ENCODE measurements at regions not wholly inside any gene's neighbourhood (a gene's known extent, or its start where the extent isn't known, plus 50 kb on each side); places are given as distances from the start of the nearest gene placed in this dataset.

- no CpG with 5 or more reads among the region's 5 CpGs for WGBS (ENCODE audit: extremely low coverage, insufficient read length, low lambda C conversion rate)
Observed at GRCh38 chr12:72982356-72982755, 710.2 kb downstream of the TRHDE start.

More at GRCh38 chr12:72982356-72982755, 710.2 kb downstream of the TRHDE start:
- Histone ChIP-seq H3K27me3 (ENCODE audit: insufficient read depth, low read length) (no peaks in the 10 kb centered on the region), H3K18ac (ENCODE audit: insufficient read length, low read depth, low read length) (no peak overlapping the region), H3K14ac (ENCODE audit: insufficient read depth, low read length) (no peak overlapping the region), H2BK15ac (ENCODE audit: low read depth, low read length) (no peak overlapping the region), H2AFZ (ENCODE audit: low read length) (no peak overlapping the region), H3K23me2 (ENCODE audit: insufficient read length, low read depth, low read length, poor library complexity, severe bottlenecking) (no peaks in the 10 kb centered on the region), H2BK20ac (ENCODE audit: low read depth, low read length, poor library complexity, severe bottlenecking) (no peak overlapping the region), H2AK5ac (ENCODE audit: insufficient read length, low read length) (no peak overlapping the region), H3K9ac (ENCODE audit: extremely low read depth, insufficient read length, low read length) (no peak overlapping the region), H3T11ph (ENCODE audit: low read length) (no peak overlapping the region), H4K20me1 (ENCODE audit: control insufficient read depth, insufficient read depth, insufficient read length) (no peaks in the 10 kb centered on the region), H3K79me1 (ENCODE audit: insufficient read depth, low read depth, low read length, poor library complexity, severe bottlenecking) (no peaks in the 10 kb centered on the region), H3K79me2 (ENCODE audit: insufficient read depth, low read length) (no peaks in the 10 kb centered on the region), H2BK12ac (ENCODE audit: insufficient read length, low read depth, low read length) (no peak overlapping the region), H2BK5ac (ENCODE audit: insufficient read length, low read length) (no peak overlapping the region), H4K5ac (ENCODE audit: insufficient read length, low read depth, low read length) (no peak overlapping the region), H3K4me2 (ENCODE audit: insufficient read depth, insufficient read length, low read length) (no peak overlapping the region), H3K27ac (ENCODE audit: insufficient read length, low read depth, low read length) (no peak overlapping the region), H3K23ac (ENCODE audit: insufficient read length, low read depth, low read length) (no peak overlapping the region), H3K56ac (ENCODE audit: insufficient read length, low read depth, low read length) (no peak overlapping the region), H2BK120ac (ENCODE audit: low read depth, low read length, poor library complexity, severe bottlenecking) (no peak overlapping the region), H3K4me1 (ENCODE audit: insufficient read depth, low read length) (peaks cover 3% of the 10 kb centered on the region; the same call in 1 of the 2 replicates), H4K91ac (ENCODE audit: insufficient read length, low read depth, low read length) (no peak overlapping the region), H3K4ac (ENCODE audit: low read depth, low read length) (no peak overlapping the region), H4K8ac (replicated peaks; ENCODE audit: insufficient read length, low read depth, low read length) (no peak overlapping the region), H3K9me3 (ENCODE audit: control insufficient read depth, low read depth, low read length) (no peaks in the 10 kb centered on the region)
- Mint-ChIP-seq H3K4me1 (peaks cover 6 to 8% of the 10 kb centered on the region in 2 experiments), H3K27ac (no peak overlapping the region), H3K4me3 (no peak overlapping the region), H3K9me3 (no peaks in the 10 kb centered on the region), H3K27me3 (ENCODE audit: low read depth) (no peaks in the 10 kb centered on the region), H3K36me3 (ENCODE audit: insufficient read depth in 1 of 3, low read depth in 3 of 3) (no peaks in the 10 kb centered on the region)
- TF ChIP-seq, protein P1, sequence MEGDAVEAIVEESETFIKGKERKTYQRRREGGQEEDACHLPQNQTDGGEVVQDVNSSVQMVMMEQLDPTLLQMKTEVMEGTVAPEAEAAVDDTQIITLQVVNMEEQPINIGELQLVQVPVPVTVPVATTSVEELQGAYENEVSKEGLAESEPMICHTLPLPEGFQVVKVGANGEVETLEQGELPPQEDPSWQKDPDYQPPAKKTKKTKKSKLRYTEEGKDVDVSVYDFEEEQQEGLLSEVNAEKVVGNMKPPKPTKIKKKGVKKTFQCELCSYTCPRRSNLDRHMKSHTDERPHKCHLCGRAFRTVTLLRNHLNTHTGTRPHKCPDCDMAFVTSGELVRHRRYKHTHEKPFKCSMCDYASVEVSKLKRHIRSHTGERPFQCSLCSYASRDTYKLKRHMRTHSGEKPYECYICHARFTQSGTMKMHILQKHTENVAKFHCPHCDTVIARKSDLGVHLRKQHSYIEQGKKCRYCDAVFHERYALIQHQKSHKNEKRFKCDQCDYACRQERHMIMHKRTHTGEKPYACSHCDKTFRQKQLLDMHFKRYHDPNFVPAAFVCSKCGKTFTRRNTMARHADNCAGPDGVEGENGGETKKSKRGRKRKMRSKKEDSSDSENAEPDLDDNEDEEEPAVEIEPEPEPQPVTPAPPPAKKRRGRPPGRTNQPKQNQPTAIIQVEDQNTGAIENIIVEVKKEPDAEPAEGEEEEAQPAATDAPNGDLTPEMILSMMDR (conservative IDR thresholded peaks at IDR 0.05), result no peak
- no peak for DNase-seq

All from H9 (cell line).